ENCODE measurements at regions not wholly inside any gene's neighbourhood (a gene's known extent, or its start where the extent isn't known, plus 50 kb on each side); places are given as distances from the start of the nearest gene placed in this dataset.
"Not testable (repeated sequence)": the region's sequence is repeated elsewhere in the genome, so short reads cannot be mapped to it uniquely, and the experiment has no call there.

DNA sequence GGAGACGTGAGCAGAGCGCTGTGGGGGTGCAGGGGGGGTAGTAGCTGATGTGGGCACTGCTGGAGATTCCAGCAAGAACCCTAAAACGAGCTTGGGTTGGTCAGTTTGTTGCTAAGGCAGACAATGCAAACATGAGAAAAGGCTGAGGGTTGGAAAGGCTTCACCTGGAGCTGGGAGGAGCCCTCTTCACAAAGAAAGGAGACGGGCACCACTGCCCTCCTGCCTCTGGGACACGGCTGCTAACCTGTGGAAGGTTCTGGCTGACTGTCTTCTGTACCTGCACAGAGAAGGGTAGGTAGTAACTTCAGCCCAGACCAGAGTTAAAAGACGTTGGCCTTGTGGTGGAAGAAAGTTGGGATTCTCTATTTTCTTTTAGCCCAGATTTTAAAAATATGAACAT lies 108.7 kb downstream of the SUCLA2 start:
- FAIRE-seq (no peak), DNase-seq (ENCODE audit: low spot score) (no peak)

DNA sequence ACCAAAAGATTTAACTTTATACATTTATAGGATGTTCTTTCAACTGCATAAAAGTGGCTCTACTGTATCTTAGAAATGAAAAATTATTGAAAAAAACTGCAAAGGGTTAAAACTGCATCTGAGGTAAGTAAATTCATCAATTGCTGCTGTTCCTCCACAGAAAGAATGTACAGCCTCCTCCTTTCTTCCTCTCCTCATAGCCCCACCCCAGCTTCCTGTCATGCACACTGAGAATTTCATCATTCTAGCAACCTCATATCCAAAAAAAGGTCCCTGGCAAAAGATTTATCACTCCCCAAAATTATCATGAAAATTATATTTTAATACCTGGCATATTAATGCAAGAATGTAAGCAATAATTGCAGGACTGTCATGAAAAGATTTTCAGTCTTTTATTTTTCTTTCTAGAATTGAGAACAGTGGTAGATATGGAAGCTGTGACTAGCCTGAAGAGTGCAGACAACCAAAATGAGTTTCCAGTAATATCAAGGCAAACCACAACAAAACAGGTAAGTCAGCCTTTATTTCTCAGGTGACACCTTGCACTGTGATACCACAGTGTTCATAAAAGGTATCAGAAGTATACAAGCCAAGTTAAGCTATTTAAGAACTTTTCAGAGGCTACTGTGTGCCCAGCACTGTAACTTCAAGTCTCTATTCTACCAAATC lies 110.8 kb downstream of the SUCLA2 start:
- FAIRE-seq (no peak), DNase-seq (ENCODE audit: low spot score) (no peak)

DNA sequence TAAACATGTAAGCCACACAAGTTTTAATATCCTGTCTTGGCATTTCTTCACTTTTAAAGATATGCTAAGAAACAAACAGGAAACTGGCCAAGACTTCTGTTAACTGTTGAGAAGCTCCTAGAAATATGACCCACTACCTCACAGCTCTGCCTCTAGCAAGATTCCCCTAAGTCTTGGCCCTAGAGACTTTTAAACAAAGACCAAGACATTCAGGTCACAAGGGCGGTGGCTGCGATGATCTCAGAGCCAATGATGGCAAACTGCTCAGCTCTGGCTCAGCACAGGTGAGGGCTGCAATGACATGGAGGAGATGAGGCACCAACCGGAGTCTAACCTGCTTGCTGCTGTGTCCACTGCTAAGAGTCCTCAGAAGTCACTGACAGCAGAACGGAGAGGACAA lies 114.8 kb downstream of the SUCLA2 start:
- no peak for DNase-seq (ENCODE audit: low spot score)
- FAIRE-seq = no peak

DNA sequence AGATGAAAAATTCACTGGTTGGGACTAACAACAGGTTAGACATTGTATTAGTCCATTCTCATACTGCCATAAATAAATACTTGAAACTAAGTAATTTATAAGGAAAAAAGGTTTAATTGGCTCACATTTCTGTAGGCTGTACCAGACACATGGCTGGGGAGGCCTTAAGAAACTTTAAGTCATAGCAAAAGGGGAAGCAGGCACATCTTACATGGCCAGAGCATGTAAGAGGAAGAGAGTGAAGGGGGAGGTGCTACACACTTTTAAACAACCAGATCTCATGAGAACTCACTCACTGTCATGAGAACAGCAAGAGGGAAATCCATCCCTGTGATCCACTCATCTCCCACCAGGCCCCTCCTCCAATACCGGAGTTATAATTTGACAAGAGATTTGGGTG lies 125.9 kb downstream of the SUCLA2 start:
- FAIRE-seq = no peak
- no peak for DNase-seq (ENCODE audit: low spot score)

DNA sequence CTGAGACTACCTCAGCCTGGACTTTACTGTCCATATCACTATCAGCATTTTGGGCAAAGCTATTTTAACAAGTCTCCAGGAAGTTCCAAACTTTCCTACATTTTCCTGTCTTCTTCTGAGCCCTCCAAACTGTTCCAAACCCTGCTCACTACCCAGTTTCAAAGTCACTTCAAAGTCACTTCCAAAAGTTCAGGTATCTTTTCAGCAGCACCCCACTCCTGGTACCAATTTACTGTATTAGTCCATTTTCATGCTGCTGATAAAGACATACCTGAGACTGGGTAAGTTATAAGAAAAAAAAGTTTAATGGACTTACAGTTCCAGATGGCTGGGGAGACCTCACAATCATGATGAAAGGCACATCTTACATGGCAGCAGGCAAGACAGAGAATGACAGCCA lies 127.1 kb downstream of the SUCLA2 start:
- FAIRE-seq; DNase-seq (ENCODE audit: low spot score): not testable (repeated sequence)

DNA sequence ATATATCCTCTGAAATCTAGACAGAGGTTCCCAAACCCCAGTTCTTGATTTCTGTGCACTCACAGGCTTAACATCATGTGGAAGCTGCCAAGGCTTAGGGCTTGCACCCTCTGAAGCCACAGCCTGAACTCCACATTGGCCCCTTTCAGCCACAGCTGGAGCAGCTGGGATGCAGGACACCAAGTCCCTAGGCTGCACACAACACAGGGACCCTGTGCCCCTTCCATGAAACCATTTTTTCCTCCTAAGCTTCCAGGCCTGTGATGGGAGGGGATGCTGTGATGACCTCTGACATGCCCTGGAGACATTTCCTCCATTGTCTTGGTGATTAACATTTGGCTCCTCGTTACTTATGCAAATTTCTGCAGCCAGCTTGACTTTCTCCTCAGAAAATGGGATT lies 127.8 kb downstream of the SUCLA2 start:
- not testable (repeated sequence) for DNase-seq (ENCODE audit: low spot score)

DNA sequence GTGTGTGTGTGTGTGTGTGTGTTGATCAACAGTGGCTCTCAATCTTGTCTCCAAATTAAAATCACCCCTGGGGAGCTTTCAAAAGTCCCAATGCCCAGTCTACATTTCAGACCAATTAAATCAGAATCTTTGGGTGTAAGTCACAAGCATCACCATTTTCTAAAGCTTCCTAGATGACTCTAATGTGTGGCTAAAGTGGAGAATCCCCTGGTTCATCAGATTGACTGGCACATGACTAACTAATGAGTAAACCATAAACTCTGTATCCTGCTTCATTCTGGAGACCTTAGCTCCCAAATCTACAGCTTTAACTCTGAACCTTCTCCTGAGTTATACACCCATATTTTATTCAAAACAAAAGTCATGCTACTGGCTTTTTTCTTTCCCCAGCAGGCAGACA lies 131.3 kb downstream of the SUCLA2 start:
- DNase-seq (ENCODE audit: low spot score) = no peak
- FAIRE-seq = no peak

More for the DNA sequence above, 127.8 kb downstream of the SUCLA2 start:
- not testable (repeated sequence) for FAIRE-seq

DNA sequence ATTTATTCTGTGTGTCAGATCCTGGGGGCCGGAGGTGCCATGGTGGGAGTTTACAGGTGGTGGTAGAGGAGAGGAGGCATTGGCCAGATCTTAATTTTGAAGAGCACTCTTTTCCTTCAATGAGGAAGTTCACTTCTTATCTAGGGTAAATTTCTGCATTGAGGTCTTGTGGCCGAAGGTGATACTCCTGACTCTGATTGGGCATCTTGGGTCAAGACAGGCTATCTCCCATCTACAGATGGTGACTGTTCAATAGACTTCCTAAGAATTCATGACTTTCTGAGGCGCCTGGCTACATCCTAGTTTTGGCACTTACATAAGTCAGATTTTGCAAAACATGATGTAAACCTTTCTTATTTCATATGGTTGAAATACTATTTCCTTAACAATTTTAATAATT lies 135.2 kb downstream of the SUCLA2 start:
- FAIRE-seq = no peak
- no peak for DNase-seq (ENCODE audit: low spot score)

DNA sequence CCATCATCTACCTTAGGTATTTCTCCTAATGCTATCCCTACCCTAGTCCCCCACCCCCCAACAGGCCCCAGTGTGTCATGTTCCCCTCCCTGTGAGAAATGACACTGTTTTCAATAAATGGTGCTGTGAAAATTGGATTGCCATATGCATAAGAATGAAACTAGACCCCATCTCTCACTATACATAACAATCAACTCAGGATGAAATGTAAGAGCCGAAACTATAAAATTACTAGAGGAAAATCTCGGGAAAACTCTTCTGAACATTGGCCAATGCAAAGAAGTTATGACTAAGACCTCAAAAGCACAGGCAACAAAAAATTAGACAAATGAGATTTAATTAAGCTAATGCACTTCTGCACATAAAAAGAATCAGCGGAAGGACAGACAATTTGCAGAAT lies 138.2 kb downstream of the SUCLA2 start:
- FAIRE-seq = no peak
- DNase-seq (ENCODE audit: low spot score) = no peak

DNA sequence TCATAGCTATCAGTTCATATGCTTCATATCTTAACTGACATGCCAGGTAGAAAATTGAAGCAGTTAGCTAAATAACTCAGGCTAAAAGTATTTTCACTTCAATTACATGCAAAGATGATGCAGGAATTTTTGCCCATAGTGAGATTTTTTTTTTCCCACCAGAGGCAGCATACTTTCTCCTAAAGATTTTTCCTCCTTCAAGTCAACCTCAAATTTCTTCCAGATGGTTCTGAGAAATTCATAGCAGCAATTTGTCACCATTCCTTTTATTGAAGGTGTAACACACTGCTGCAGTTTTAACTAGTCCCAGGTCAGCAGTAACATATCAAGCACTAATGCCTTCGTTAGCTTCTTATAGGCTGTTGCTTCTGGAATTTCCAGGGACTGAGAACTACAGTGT lies 141.9 kb downstream of the SUCLA2 start:
- no peak for FAIRE-seq
- DNase-seq (ENCODE audit: low spot score) = no peak

DNA sequence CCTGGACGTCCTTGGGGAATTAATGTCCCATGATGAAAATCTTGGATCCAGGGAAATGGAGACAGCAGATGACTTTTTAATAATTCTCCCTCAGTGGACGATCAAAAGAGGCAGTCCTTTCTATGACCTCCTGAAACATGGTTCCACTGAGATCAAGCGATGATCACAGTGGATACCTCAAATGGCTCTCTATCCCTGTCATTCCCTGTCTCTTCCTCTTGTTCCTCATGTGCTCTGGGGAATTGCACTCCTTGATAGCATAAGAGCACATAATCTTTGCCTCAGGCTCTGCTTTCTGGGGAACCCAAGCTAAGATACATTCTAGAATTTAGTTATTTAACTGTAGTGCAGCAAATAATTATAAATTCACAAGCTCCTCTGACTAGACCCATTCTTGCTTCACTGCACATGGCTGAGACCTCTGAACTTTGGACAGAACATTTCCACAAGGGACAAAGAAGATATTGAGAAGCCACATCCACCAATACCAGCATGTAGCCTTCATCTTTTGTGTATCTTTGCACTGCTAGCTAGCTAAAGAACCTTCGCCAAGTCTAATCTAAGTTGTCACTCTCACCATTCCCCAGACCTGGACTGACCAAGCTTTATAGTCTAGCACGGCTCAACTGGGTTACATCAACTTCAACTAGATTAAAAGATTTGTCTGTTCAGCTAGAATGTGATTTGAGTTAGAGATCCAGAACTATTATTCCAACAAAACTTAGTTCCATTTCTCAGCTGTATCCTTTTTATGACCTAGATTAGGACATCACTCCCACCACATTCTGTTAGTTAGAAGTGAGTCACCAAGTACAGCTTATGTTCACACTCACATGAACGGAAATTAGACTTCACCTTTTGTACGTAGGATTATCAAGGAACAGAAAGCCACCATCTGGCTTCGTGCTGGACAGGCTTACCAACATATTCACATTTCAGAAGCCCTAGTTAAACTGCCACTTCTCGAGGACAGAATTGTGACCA lies 142.7 kb downstream of the SUCLA2 start:
- FAIRE-seq (no peak), DNase-seq (ENCODE audit: low spot score) (peak; percentile 11)

DNA sequence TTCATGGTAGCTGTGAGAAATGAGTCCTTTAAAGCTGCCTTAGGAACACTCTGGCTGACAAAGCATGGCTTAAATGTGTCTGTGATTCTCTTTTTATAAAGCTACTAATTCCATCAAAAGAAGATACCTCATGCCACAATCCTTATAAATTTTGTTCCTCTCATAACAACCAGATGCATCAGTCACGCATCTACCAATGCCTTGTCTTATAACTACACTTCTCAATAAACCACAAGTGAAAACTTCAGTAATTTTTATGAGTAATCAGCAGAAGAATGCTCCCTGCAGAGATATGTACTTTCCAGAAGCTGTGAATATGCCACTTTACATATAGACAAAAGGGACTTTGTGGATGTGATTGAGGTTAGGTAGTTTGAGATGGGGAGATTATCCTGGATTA lies 147.8 kb downstream of the SUCLA2 start:
- FAIRE-seq = no peak
- no peak for DNase-seq (ENCODE audit: low spot score)

DNA sequence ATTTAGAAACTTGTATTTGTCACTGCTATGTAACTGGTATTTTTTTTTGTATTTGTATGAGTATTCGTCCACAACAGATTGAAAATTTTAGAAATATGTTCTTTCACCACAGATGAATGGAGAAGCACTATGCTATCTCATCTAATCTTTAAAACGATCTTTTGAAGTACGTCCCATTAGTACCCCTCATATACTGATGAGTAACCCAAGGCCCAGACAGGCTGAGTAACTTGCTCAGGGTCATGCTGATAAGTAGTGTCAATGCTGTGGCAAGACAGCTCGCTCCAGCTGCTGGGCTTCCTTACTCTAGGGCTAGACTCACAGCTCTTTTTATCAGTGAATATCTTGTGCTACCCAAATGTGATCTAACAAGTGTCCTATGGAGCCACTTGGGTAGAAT lies 154.2 kb downstream of the SUCLA2 start:
- no peak for FAIRE-seq
- no peak for DNase-seq (ENCODE audit: low spot score)

DNA sequence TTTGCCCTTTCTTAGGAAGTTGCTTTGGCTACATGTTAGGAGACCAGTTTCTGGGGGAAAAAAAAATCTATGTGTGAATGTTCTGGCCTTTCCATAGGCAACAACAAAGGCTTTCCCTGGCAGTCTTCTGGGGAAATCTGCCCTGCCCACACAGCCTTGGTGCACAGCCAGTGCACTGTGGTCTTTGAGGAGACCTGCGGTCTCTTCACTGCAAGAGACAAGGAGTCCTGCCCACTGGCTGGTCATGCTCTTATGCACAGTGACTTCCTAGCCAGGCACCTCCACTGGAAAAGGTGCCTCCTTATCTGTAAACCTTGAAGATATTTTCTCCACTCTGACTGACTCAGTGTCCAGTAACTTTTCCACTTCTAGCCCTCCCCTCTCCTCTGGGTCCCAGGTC lies 155.1 kb downstream of the SUCLA2 start:
- no peak for FAIRE-seq
- no peak for DNase-seq (ENCODE audit: low spot score)

DNA sequence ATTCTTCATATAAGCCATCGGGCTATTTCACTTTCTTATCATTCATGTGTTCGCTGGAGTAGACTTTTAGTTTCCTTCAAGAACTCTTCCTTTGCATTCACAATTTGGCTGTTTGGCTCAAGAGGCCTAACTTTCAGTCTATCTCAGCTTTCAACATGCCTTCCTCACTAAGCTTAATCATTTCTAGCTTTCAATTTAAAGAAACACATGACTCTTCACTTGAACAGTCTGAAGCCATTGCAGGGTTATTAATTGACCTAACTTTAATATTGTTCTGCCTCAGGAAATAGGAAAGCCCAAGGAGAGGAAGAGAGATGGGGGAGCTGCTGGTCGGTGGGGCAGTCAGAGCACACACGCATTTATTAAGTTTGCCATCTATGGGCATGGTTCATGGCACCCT lies 158.1 kb downstream of the SUCLA2 start:
- FAIRE-seq (no peak), DNase-seq (ENCODE audit: low spot score) (no peak)

DNA sequence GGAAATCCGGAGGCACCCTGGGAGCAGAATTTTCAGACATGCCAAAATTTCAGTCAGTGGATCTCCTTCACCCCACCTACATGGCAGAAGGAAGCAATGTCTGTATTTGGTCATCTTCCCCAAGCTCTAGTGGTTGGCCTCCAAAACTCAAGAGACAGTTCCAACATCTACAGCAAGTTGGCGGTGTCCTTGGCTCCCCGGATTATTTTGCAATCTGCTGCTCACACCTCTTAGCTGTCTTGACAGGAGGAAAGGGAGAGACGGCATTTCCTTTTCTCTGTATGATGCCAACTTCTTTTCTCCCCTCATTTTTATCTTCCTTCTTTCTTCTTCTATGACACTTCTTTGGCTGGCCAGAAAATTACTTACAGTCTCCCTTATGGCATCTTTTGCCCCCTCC lies 159.9 kb downstream of the SUCLA2 start:
- FAIRE-seq (no peak), DNase-seq (ENCODE audit: low spot score) (no peak)

DNA sequence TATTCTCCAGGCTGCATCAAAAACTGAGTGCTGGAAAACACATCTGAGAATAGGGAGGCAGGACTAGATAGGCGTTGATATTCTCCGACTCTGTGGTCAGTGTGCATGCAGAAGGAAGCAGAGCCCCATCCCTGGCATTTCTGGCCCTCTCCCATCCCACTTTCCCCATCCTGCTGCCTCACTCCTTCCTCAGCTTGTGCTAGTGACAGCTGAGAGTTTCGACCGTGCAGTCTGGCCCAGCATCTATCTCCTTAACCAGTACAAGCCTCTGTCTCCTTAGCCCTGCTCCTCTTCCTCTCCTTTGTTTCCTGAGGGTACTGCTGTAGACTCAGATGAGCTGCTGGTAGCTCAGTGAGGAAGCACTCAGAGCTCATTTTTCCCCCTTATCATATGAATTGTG lies 163.2 kb downstream of the SUCLA2 start:
- FAIRE-seq (no peak), DNase-seq (ENCODE audit: low spot score) (no peak)

DNA sequence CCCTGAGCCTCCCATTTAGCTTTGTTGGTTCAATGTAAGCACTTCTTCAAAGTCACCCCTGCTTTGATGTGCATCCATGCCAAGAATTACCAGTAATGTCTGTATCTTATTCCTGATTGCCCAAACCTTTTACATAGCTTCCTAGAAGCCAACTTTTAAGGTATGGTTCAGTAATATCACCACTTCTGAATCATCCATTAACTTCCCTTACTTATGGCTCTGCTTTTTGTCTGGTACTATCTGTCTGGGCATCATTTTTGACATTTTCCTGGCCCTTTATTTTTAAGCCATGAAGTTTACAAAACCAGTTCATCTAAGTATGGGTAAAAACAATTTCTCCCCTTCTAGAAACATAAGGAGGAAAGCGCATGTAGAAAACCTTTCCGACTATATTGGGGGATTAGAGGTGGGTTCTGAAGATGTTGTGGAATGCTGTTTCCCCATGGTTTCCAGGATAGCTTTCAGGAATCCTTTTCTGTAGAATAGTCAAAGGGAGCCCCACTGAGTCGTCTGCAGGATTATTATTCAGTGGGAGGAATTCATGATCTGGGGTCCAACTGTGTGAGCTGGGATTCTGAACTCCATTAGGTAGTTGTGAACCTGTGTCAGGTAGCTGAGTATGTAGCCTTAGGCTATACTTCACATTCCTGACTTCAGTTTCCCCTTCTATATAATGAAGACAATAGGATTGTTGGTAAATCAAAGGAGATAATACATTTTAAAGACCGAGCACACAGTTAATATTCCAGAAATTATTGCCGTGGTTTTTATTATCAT lies 163.8 kb downstream of the SUCLA2 start:
- no peak for DNase-seq (ENCODE audit: low spot score)
- FAIRE-seq = no peak

DNA sequence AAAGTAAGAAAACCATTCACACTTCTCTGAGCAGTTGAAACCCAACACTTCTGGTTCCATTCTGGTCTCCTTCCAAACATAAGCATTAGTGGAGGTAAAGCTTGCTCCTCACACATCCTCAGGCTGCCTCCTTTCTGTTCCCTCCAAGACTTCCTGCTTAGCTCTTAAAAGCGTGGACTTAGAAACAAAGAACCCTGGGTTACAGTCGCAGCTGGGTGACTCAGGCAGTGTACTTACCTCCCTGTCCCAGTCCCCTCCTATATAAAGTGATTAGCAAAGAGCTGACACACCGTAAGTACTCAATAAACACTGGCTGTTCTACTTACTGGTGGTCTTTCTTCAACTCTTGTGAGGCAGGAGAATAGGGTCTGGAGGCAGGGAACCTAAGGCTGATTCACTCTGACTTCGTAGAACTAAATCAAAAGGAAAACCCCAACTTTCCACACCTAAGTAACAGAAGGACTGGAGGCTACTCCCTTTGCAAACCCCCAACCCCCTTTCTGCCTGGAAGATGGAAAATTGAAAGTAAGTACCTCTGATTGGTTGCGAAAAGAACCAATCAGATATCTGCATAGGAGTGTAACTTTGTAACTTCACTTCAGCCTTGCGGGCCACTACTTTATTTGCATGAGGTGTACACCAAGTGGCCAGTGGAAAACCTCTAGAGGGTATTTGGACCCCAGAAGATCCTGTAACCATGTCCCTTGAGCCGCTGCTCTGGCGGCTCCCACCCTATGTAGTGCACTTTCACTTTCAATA lies 165.4 kb downstream of the SUCLA2 start:
- DNase-seq (ENCODE audit: low spot score) (no peak), FAIRE-seq (no peak)

DNA sequence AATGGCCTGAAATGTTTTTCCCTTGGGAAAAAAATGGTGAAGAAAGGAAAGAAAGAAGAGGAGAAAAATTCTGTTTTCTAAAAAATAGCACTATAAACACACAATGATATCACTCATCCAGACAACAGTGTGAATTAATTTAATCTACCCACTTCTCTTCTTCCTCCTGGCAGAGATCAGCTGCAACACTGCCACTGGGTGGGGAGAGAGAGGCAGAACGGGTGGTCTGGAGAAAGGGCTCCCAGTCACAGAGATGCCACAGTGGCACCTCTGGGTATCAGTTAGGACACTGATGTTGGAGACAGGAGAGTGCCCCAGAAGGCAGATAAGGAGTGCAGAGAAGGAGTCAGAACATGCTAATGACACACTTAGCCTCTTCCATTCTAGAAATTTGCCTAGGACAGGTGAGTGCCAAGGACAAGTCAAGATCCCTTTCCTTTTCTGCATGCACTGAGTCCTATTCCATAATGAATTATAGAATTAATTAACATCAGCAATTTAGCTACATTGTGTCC lies 168.6 kb downstream of the SUCLA2 start:
- DNase-seq (ENCODE audit: low spot score) (no peak), FAIRE-seq (no peak)

DNA sequence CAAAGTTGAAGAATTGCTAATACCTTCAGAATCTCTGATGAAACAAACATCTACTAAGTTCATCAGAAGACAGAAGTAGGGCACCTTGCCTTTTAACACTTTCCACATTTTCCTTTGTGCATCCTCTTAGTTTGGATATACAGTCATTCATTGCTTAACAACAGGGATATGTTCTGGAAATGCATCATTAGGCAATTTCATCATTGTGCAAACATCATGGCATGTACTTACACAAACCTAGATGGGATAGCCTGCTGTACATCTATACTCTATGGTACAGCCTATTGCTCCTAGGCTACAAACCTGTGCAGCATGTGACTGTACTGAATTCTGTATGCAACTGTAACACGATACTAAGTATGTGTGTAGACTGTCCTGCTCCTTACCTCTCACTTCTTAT lies 169.8 kb downstream of the SUCLA2 start:
- FAIRE-seq = no peak

More for the DNA sequence above, 169.8 kb downstream of the SUCLA2 start:
- DNase-seq (ENCODE audit: low spot score) = no peak
